Inflammatory macrophage treated with lipopolysaccharide for 4 hours (primary cell): ENCODE measurements at regions not wholly inside any gene's neighbourhood (a gene's known extent, or its start where the extent isn't known, plus 50 kb on each side); places are given as distances from the start of the nearest gene placed in this dataset.
"Not testable (repeated sequence)": the region's sequence is repeated elsewhere in the genome, so short reads cannot be mapped to it uniquely, and the experiment has no call there.

Experiments used
- DNase-seq: peaks from one replicate; pipeline ENCODE4 v3.0.0-alpha.2; 2020

DNA sequence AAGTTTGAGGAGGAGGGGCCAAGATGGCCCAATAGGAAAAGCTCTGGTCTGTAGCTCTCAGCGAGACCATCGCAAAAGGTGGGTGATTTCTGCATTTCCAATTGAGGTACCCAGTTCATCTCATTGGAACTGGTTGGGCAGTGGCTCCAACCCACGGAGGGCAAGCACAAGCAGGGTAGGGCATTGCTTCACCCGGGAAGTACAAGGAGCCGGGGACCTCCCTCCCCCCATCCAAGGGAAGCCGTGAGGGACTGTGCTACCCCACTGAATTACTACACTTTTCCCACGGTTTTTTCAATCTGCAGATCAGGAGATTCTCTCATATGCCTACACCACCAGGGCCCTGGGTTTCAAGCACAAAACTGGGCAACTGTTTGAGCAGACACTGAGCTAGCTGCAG is 58.0 kb upstream of the EFCAB3 start:
- no peak for DNase-seq

DNA sequence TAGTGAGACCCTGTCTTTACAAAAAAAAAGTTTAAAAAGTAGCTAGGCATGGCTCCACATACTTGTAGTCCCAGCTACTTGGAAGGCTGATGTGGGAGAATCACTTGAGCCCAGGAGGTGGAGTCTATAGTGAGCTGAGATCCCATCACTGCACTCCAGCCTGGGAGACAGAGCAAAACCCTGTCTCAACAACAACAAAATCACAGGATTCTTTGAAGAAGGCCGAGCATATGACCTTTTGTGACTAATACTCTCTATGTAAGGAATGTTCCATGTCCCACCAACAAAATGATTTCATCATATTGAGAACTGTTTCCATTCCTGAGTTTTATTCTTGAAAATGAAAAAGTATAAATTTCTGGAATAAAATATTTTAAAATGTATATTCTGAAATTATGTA is 58.9 kb upstream of the EFCAB3 start:
- DNase-seq: no peak

DNA sequence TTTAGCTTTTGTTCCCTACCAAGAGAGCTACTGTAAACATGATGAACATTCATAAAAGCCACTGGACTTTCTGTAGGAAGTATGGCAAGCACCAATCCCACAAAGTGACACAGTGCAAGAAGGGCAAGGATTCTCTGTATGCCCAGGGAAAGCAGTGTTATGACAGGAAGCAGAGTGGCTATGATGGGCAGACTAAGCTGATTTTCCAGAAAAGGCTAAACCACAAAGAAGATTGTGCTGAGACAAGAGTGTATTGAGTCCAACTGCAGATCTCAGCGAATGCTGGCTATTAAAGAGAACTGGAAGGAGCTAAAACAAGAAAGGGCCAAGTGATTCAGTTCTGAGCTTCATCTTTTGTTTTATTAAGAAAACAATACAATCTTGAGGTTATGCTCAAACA is 60.5 kb upstream of the EFCAB3 start:
- DNase-seq: no peak

- DNase-seq: no peak
These were observed 71.0 kb upstream of the EFCAB3 start for GRCh38 chr17:62309396-62309795.

DNA sequence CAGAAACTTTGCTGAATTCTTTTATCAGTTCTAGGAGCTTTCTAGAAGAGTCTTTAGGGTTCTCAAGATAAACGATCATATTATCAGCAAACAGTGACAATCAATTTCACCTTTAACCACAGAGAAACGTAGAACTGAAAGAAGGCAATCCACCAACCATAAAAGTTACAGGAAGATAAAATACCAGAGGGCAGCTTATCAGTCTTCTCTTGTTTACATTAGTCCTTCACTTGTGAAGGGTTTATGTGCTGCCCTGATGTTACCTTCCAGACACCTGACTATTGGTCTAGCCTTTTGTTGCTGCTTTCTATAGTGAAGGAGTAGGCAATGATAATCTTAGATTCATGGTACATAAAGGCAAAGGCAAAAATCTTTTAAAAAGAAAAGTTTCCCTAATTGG is 73.2 kb upstream of the EFCAB3 start:
- no peak for DNase-seq

- DNase-seq: no peak
These were observed 76.9 kb upstream of the EFCAB3 start for GRCh38 chr17:62303476-62303875.

- no peak for DNase-seq
These were observed 79.7 kb upstream of the EFCAB3 start for GRCh38 chr17:62300697-62301096.

DNA sequence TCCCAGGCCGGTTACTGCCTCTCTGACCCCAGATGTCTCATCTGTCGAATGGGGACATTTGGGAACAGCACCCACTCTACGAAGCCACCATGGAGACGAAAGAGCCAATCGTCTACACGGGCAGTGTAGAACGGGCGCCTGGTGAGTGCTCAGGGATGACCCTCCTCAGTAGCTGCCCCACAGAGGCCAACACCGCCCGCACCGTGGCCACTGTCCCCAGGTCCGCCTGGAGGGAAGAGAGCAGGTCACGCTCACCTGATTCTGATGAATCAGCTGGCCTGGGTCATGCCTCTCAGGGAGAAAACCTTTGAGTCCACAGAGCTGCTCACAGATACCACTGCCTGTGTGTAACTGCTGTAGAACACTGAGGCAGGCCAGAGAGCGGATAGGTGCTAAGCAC is 105.1 kb upstream of the EFCAB3 start:
- not testable (repeated sequence) for DNase-seq

DNA sequence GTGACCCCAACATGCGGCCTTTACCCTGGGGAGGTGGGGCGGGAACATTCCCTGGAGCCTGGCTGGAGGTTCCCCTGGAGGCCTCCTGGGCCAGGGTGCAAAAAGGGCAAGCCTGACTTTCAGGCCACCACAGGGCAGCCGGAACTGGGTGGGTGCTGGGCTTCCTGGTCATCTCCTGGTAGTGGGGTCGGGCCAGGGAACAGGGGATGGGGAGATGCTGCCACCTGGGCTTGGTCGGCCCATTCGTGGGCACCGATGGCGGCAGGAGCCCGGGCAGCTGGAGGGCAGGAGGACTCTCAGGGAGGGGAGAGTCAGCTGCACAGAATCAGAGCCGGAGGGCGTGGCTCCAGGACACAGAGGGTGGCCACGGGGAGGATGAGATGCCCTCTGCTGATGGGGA is 112.0 kb upstream of the EFCAB3 start:
- DNase-seq: not testable (repeated sequence)

GRCh38 chr17:62264974-62265373 is 115.4 kb upstream of the EFCAB3 start:
- DNase-seq: not testable (repeated sequence)

- not testable (repeated sequence) for DNase-seq
These were observed 124.6 kb upstream of the EFCAB3 start for GRCh38 chr17:62255791-62256190.

- DNase-seq: not testable (repeated sequence)
These were observed 138.3 kb upstream of the EFCAB3 start for GRCh38 chr17:62242076-62242475.

- not testable (repeated sequence) for DNase-seq
These were observed 140.8 kb upstream of the EFCAB3 start for GRCh38 chr17:62239569-62239968.

DNA sequence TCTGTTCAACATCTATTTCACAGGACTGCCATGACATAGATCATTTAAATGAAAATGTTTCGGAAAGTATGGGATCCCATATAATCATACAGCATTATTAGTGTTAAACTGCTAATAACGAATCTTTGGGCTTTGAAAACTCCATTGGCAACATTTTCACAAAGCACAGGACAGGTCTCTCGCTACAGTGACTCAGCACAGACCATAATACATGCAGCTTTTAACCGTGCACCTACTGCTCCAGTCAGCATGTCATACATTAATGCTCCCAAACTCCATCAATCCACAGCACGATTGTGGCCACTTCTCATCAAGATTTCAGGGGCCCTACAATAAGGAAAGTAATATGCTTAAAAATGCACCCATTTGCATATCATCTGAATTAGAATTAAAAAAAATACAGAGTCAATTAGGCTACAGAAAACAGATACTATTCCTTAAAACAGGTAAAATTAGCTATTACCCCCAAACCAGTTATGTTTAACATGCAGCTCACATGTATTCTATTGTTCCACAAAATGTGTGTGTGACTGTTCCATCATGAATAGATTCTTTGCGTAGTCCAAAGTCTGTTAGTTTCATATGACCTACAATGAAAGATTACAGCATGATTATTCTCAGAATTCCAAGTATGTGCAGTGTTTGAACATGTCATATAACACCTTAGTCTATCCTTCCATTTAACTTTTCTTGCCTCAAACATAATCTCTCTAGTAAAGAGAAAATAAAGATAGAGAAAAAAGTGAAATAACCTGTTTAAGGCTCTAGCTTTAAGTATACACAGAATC is 141.6 kb upstream of the EFCAB3 start:
- DNase-seq: not testable (repeated sequence)

DNA sequence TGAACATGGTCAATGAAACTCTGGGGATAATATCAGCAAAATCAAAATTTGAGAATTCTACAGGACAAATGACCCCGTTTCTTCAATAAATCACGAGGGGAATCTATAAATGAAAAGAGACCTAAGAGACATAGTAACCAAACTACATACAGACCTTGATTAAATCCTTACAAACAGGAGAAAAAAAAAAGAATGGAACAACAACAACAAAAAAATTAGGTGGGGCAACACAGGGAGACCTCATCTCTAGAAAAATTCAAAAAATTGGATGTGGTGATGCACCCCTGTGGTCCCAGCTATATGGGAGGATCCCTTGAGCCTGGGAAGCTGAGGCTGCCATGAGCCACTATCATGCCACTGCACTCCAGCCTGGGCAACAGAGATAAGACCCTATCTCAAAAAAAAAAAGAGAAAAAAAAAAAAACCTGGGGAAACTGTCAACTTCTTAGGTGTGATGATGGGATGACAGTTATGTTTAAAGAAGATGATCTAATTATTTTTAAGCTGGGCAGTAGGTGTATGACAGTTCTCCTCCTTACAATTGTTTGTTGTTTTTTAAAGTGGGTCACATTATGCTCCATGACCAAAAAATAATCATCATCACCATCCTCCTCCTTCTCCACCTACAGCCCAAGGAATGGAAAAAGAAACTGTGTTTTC is 146.4 kb upstream of the EFCAB3 start:
- DNase-seq: not testable (repeated sequence)

DNA sequence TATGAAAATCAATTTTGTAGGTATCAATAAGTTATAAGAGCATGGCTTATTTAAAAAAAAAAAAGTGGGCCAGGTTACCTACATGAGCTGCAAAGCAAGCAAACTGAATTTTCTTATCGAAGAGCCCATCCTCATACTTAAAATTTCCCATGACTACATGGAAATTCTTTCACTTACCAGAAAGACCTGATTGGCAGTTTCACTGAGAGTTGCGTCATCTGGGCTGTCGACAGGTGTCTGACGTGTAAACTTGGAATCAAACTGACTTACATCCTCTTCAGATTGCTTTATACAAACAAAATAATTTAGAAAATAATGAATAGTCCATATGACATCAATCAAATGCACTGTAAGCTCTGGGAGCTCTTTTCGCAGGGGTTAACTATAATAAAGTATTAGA is 149.1 kb upstream of the EFCAB3 start:
- DNase-seq: not testable (repeated sequence)

DNA sequence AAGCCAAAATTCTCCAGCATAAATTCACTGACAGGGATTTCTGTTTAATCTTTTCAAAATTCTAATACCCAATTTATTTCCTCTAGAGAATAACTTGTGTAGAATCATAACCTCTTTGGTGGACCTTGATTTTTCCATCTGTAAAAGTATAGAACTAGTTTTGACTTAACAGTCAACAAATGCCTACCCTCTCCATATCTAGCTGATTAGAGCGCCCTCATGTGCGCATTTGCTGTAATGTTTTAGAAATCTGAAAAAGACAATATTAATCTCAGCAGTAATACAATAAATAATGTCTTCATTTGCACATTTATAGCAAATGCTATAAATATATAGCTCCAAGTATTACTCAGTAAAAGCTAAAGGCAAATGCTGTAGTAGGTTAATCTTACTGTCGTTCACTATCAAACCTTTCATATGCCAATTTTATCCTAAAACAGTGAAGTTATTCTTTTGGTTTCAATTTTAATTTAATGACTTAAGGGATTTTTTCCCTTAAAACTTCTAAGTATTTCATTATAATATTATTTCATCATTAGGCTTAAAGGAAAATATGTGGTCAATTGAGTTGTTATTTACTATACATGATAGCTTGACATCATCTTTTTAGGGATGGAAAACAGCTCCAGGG is 153.6 kb upstream of the EFCAB3 start:
- peak; percentile 15 for DNase-seq

GRCh38 chr17:62223585-62223984 is 156.8 kb upstream of the EFCAB3 start:
- not testable (repeated sequence) for DNase-seq

GRCh38 chr17:62219221-62219899 is 154.3 kb upstream of the MED13 start:
- DNase-seq: peak; percentile 74

DNA sequence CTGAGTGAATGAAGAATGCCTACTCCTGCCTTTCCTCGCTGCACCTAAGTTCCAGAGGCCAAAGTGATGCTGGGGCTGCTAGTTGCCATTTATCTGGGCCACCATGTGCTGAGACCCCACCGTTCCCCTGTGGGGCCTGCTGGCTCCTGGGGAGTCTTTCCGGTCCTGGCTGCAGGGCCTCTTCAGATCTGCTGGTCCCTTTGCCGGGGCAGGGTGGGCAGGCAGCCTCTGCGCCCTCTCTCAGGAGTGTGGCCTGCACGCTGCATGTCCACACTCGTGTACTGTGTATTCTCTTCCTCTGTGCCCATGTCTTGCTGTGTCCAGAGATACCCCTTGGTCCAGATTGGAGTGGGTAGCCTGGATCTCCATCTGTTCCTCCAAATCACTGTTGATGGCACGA is 151.8 kb upstream of the MED13 start:
- no peak for DNase-seq

DNA sequence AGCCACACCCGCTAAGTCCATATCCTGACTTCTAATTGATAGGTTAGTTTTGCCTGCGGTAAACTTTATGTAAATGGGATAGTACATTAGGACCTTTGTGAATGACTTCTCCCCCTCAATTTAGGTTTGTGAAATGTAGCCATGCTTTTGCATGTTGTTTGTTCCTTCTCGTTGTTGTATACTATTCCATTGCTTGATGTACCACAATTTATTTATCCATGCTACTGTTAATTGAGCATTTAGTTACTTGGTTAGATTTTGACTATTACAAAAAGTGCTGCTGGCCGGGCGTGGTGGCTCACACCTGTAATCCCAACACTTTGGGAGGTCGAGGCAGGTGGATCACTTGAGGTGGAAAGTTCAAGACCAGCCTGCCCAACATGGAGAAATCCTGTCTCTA is 150.8 kb upstream of the MED13 start:
- not testable (repeated sequence) for DNase-seq

DNA sequence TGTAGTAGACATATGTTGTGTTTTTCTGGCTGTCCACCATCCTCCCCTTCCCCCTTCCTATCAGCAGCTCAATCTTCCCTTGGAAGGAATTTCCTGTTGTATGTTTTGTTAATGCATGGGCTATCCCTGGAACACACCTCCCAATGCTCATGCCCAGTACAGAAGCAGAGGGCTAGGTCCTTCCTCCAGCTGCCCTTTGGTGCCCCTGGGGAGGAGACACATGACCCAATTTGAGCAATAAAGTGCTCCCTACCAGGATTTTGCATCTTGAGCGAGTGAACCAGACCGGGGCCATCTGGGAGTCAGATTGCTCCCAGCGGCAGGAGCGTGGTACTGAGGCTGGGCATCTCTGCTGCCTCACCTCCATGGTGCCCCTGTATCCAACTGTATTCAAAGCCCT is 141.5 kb upstream of the MED13 start:
- DNase-seq: no peak

DNA sequence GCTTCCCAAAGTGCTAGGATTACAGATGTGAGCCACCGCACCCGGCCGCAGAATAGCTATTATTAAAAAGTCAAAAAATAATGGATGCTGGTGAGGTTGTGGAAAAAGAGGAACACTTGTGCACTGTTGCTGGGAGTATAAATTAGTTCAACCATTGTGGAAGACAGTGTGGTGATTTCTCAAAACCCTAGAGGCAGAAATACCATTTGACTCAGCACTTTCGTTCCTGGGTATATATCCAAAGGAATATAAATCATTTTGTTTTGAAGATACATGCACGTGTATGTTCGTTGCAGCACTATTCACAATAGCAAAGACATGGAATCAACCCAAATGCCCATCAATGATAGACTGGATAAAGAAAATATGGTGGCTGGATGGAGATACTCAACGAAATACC is 132.1 kb upstream of the MED13 start:
- DNase-seq: not testable (repeated sequence)
